ENCODE measurements at regions not wholly inside any gene's neighbourhood (a gene's known extent, or its start where the extent isn't known, plus 50 kb on each side); places are given as distances from the start of the nearest gene placed in this dataset.
"Not testable (repeated sequence)": the region's sequence is repeated elsewhere in the genome, so short reads cannot be mapped to it uniquely, and the experiment has no call there.

- in situ Hi-C loops (cut with HindIII; ENCODE audit: low sequenced_read_pairs): no loop called here
These were observed 117.9 kb downstream of the CEP44 start for GRCh38 chr4:174401471-174402130.

DNA sequence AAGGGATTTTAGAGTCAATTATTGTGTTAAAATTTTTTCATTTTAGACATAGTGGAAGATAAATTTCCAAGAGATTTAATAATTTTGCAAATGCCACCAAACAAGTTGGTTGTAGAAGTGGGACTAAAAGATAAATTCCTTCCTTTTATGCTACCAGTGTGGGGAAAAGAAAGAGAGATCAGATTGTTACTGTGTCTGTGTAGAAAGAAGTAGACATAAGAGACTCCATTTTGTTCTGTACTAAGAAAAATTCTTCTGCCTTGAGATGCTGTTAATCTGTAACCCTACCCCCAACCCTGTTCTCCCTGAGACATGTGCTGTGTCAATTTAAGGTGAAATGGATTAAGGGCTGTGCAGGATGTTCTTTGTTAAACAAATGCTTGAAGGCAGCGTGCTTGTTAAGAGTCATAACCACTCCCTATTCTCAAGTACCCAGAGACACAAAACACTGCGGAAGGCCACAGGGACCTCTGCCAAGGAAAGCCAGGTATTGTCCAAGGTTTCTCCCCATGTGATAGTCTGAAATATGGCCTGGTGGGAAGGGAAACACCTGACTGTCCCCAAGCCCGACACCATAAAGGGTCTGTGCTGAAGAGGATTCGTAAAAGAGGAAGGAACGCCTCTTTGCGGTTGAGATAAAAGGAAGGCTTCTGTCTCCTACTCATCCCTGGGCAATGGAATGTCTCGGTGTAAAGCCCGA lies 117.0 kb downstream of the CEP44 start:
- in situ Hi-C loops (cut with HindIII; ENCODE audit: low sequenced_read_pairs): not testable (repeated sequence)

- in situ Hi-C loops (cut with HindIII; ENCODE audit: low sequenced_read_pairs): no loop called here
These were observed 115.0 kb downstream of the CEP44 start for GRCh38 chr4:174398728-174399127.

DNA sequence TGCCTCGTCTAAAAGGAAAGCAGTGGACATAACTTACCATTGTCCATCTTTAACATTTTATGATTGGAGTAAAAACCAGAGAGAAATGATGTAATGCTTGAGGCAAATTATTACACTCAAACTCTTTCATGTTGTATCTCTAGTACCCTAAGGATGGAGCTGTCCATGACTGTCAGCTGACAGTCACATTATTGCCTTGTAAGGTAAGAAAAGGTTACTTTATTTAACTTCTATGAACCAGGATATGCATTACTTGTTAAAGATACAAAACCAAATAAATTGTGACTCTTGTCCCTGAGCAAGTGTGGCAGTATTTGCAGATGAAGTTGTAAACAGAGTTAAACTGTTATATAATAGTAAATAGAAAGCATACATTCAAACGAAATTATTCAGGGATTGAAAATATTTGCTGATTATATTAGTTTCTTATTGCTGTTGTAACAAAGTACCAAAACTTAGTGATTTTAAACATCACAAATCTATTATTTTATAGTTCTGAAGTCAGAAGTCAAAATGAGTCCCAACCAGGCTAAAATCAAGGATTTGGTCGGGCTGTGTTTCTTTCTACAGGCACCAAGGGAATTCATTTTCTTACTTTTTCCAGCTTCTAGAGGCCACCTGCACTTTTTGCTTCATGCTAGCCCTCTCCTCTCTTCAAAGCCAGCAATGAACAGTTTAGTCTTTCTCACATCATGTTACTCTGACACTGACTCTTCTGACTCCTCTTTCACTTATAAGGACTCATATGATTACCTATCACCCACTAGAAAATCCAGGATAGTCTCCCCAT lies 113.8 kb downstream of the CEP44 start:
- in situ Hi-C loops (cut with HindIII; ENCODE audit: low sequenced_read_pairs): no loop called here

DNA sequence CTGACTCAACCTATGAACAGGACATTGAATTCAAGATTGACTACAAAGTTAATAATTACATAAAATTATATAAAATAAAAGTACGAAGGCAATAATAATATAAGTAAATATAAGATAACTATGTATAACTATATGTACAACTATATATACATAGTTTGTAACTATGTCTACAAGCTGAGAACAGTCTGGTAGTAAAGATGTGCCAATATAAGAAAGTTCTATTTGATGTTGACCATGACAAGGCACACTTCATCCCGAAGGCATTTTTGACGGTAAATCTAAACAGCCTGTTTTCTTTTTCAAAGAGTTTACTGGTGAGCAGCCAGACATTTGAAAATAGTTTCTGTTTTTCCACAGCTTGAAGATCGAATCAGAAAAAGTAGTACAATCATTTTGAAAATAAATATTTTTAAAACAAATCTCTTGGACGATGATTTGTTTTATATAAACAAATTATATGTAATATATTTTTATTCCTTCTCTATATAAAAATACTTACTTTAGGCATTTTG lies 112.9 kb downstream of the CEP44 start:
- in situ Hi-C loops (cut with HindIII; ENCODE audit: low sequenced_read_pairs): no loop called here

DNA sequence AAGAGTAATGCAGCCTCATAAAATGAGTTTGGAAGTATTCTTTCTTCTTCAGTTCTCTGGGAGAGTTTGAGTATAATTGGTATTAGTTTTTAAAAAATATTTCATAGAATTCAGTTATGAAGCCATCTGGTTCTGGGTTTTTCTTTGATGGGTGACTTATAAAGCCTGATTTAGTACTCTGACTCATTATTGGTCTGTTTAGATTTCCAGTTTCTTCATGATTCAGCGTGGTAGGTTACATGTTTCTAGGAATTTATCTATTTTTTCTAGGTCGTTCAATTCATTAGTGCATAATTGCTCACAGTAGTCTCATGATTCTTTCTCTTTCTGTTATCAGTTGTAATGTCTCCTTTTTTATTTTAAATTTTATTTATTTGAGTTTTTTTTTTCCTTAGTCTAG lies 111.2 kb downstream of the CEP44 start:
- in situ Hi-C loops (cut with HindIII; ENCODE audit: low sequenced_read_pairs): no loop called here

GRCh38 chr4:174389439-174389838 lies 105.7 kb downstream of the CEP44 start:
- in situ Hi-C loops (cut with HindIII; ENCODE audit: low sequenced_read_pairs): loop anchor here (5.0 kb wide), 1 partner anchor 33 kb away; no protein-coding TSS in a partner anchor

- in situ Hi-C loops (cut with HindIII; ENCODE audit: low sequenced_read_pairs): loop anchor here (5.0 kb wide), 1 partner anchor 34 kb away; no protein-coding TSS in a partner anchor
These were observed 104.9 kb downstream of the CEP44 start for GRCh38 chr4:174388461-174389145.

DNA sequence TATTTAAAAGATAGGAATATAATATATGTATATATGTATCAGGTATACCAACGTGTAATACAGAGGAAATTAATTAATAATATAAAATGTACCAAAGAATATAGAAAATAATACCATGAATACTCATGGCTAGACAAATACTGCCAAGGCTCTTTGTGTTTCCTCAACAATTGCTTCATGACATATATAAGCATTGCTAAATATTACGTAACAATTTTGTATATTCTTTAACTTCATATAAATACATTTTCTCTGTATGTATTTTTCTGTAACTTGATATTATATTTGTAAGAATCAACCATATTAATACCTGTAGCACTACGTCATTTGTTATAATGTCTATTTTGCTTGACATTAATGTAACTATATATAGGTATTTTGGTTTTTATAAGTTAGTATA lies 104.0 kb downstream of the CEP44 start:
- in situ Hi-C loops (cut with HindIII; ENCODE audit: low sequenced_read_pairs): loop anchor here (5.0 kb wide), 1 partner anchor 35 kb away; no protein-coding TSS in a partner anchor

DNA sequence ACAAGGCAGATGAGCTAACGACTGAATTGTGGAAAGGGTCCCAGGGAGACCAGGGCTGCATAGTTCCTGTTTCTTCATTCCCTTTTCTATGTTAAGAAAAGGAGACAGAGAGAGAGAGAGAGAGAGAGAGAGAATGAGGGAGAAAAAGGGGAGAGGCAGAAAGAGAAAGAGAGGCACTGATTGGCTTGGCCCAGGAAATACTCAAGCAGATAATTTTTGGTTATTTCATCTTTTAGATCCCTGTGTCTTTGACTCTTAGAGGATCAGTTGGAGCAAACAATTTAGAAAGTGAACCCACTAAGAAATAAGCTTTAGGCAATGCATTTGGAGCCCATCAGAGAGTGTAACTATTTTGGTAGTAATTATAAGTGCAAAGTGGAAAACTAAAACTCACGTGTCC lies 103.4 kb downstream of the CEP44 start:
- in situ Hi-C loops (cut with HindIII; ENCODE audit: low sequenced_read_pairs): loop anchor here (5.0 kb wide), 1 partner anchor 35 kb away; no protein-coding TSS in a partner anchor

GRCh38 chr4:174383783-174384182 lies 100.1 kb downstream of the CEP44 start:
- in situ Hi-C loops (cut with HindIII; ENCODE audit: low sequenced_read_pairs): loop anchor here (5.0 kb wide), 1 partner anchor 74 kb away; no protein-coding TSS in a partner anchor

DNA sequence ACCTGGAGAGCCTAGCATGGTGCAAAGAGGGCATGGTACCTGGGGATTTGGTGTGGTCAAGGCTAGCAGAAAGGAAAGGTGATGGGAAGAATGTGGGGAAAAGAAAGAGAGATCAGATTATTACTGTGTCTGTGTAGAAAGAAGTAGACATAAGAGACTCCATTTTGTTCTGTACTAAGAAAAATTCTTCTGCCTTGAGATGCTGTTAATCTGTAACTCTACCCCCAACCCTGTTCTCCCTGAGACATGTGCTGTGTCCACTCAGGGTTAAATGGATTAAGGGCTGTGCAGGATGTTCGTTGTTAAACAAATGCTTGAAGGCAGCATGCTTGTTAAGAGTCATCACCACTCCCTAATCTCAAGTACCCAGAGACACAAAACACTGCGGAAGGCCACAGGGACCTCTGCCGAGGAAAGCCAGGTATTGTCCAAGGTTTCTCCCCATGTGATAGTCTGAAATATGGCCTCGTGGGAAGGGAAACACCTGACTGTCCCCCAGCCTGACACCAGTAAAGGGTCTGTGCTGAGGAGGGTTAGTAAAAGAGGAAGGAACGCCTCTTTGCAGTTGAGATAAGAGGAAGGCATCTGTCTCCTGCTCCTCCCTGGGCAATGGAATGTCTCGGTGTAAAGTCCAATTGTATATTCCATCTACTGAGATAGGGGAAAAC lies 99.4 kb downstream of the CEP44 start:
- in situ Hi-C loops (cut with HindIII; ENCODE audit: low sequenced_read_pairs): loop anchor here (5.0 kb wide), 1 partner anchor 74 kb away; no protein-coding TSS in a partner anchor
